Neural cell (in vitro differentiated cells): ENCODE measurements at regions not wholly inside any gene's neighbourhood (a gene's known extent, or its start where the extent isn't known, plus 50 kb on each side); places are given as distances from the start of the nearest gene placed in this dataset.
A peak's percentile ranks its signal among the peaks of the same experiment; 100 is the strongest.

Source experiments
- H2AFZ ChIP-seq: fragments of 200-600, 300-800 bp; sonication (generic), shearing (Covaris generic); 2 replicates; pipeline ENCODE4 v1.6.0; 2014; ENCODE audit warnings: low read depth, mild to moderate bottlenecking, antibody characterized with exemption, low read length, moderate library complexity
- H3F3A ChIP-seq: fragments of 200-600 bp; shearing (Covaris generic); 2 replicates; pipeline ENCODE4 v1.6.1; 2016; ENCODE audit warnings: mild to moderate bottlenecking, moderate library complexity, mixed read lengths, antibody characterized with exemption, low read length; ENCODE audit not compliant: insufficient read depth, poor library complexity, severe bottlenecking
- H3K27ac ChIP-seq: fragments of 200-600, 300-800 bp; sonication (generic), shearing (Covaris generic); 2 replicates; pipeline ENCODE4 v1.5.1; 2014; ENCODE audit warnings: mild to moderate bottlenecking, low read length, moderate library complexity
- H3K27me3 ChIP-seq: fragments of 300-800, 200-600 bp; sonication (generic), shearing (Covaris generic); 2 replicates; pipeline ENCODE4 v1.6.0; 2014; ENCODE audit warnings: mild to moderate bottlenecking, low read depth, low read length, moderate library complexity; ENCODE audit not compliant: insufficient read depth
- H3K36me3 ChIP-seq: fragments of 300-800, 200-600 bp; sonication (generic), shearing (Covaris generic); 2 replicates; pipeline ENCODE4 v1.5.1; 2014; ENCODE audit warnings: mild to moderate bottlenecking, antibody characterized with exemption, low read length, moderate library complexity; ENCODE audit not compliant: insufficient read depth
- H3K4me2 ChIP-seq: fragments of 300-800, 200-600 bp; sonication (generic), shearing (Covaris generic); 2 replicates; pipeline ENCODE4 v1.6.0; 2014; ENCODE audit warnings: mild to moderate bottlenecking, low read length
- H3K4me3 ChIP-seq: fragments of 300-800, 200-600 bp; sonication (generic), shearing (Covaris generic); 2 replicates; pipeline ENCODE4 v1.5.1; 2014; ENCODE audit warnings: mild to moderate bottlenecking, low read length, moderate library complexity
- H3K79me2 ChIP-seq: fragments of 200-600 bp; shearing (Covaris generic); replicated peaks from 2 replicates; pipeline ENCODE4 v1.6.0; 2014; ENCODE audit warnings: mild to moderate bottlenecking, low read length, moderate library complexity; ENCODE audit not compliant: insufficient read depth
- H3K9ac ChIP-seq: fragments of 300-800, 200-600 bp; sonication (generic), shearing (Covaris generic); 2 replicates; pipeline ENCODE4 v1.6.1; 2016; ENCODE audit warnings: mild to moderate bottlenecking, low read length, mixed read lengths
- H3K9me2 ChIP-seq: fragments of 200-600 bp; shearing (Covaris generic); 2 replicates; pipeline ENCODE4 v1.6.1; 2016; ENCODE audit warnings: mild to moderate bottlenecking, low read length, mixed read lengths; ENCODE audit not compliant: insufficient read depth
- H3K9me3 ChIP-seq: fragments of 200-600, 300-800 bp; sonication (generic), shearing (Covaris generic); 2 replicates; pipeline ENCODE4 v1.6.1; 2016; ENCODE audit warnings: mild to moderate bottlenecking, mixed run types, low read length, moderate library complexity, mixed read lengths
- H4K20me1 ChIP-seq: fragments of 200-600 bp; shearing (Covaris generic); 2 replicates; pipeline ENCODE4 v1.6.1; 2016; ENCODE audit warnings: mild to moderate bottlenecking, mixed run types; ENCODE audit not compliant: insufficient read depth
- POLR2AphosphoS5 ChIP-seq: IDR thresholded peaks from 2 replicates; pipeline ENCODE4 v1.6.1; 2012
- RAD21 ChIP-seq: fragments of 450-650 bp; conservative IDR thresholded peaks from 2 replicates; pipeline ENCODE4 v1.6.1; 2014; ENCODE audit warnings: antibody characterized with exemption, mild to moderate bottlenecking, moderate library complexity
- REST ChIP-seq: IDR thresholded peaks from 2 replicates; pipeline ENCODE4 v1.6.1; 2012; ENCODE audit warnings: borderline replicate concordance
- SMC3 ChIP-seq: fragments of 450-650 bp; conservative IDR thresholded peaks from 2 replicates; pipeline ENCODE4 v1.6.1; 2014; ENCODE audit warnings: antibody characterized with exemption, mild to moderate bottlenecking, moderate library complexity; ENCODE audit not compliant: poor library complexity
- TAF1 ChIP-seq: IDR thresholded peaks from 2 replicates; pipeline ENCODE4 v1.6.1; 2012; ENCODE audit warnings: low read depth

- no peaks in the 10 kb centered on the region for H3K9me3 ChIP-seq
- H3K4me2 ChIP-seq: no peak overlapping the region
- TF ChIP-seq TAF1 (no peak), RAD21 (no peak)
- H3K4me3 ChIP-seq: no peak overlapping the region
- no peak overlapping the region for H3K9ac ChIP-seq
- H3K9me2 ChIP-seq: no peaks in the 10 kb centered on the region
- no peak overlapping the region for H3K27ac ChIP-seq
- H3K79me2 ChIP-seq: no peaks in the 10 kb centered on the region
- no peaks in the 10 kb centered on the region for H3F3A ChIP-seq
- H3K36me3 ChIP-seq: no peaks in the 10 kb centered on the region
- H4K20me1 ChIP-seq: no peaks in the 10 kb centered on the region
- H3K27me3 ChIP-seq: no peaks in the 10 kb centered on the region
- H2AFZ ChIP-seq: no peak overlapping the region
These were observed 225.1 kb upstream of the SEMA6D start for GRCh38 chr15:47492195-47492594.

GRCh38 chr15:47493357-47494247, 223.7 kb upstream of the SEMA6D start:
- Histone ChIP-seq H3K4me3 (no peak overlapping the region), H3K36me3 (no peaks in the 10 kb centered on the region), H3K9ac (no peak overlapping the region), H3K9me3 (no peaks in the 10 kb centered on the region), H3K9me2 (no peaks in the 10 kb centered on the region), H3F3A (no peaks in the 10 kb centered on the region), H3K79me2 (no peaks in the 10 kb centered on the region), H3K4me2 (no peak overlapping the region), H3K27ac (no peak overlapping the region), H4K20me1 (no peaks in the 10 kb centered on the region), H2AFZ (no peak overlapping the region), H3K27me3 (no peaks in the 10 kb centered on the region)
- TF ChIP-seq SMC3 (no peak), POLR2AphosphoS5 (peak; percentile 27)

- H3K27ac ChIP-seq: no peak overlapping the region
- TF ChIP-seq REST: no peak
- no peak for TF ChIP-seq RAD21
- no peak for TF ChIP-seq POLR2AphosphoS5
- H3K4me3 ChIP-seq: no peak overlapping the region
- H3K9ac ChIP-seq: no peak overlapping the region
- H2AFZ ChIP-seq: no peak overlapping the region
- H3K79me2 ChIP-seq: no peaks in the 10 kb centered on the region
- H4K20me1 ChIP-seq: no peaks in the 10 kb centered on the region
- H3K9me3 ChIP-seq: no peaks in the 10 kb centered on the region
- no peaks in the 10 kb centered on the region for H3K36me3 ChIP-seq
- no peaks in the 10 kb centered on the region for H3F3A ChIP-seq
- no peak overlapping the region for H3K4me2 ChIP-seq
- no peaks in the 10 kb centered on the region for H3K27me3 ChIP-seq
- H3K9me2 ChIP-seq: no peaks in the 10 kb centered on the region
These were observed 220.7 kb upstream of the SEMA6D start for GRCh38 chr15:47496343-47497185.
